ENCODE measurements at regions not wholly inside any gene's neighbourhood (a gene's known extent, or its start where the extent isn't known, plus 50 kb on each side); places are given as distances from the start of the nearest gene placed in this dataset.
"Not testable (repeated sequence)": the region's sequence is repeated elsewhere in the genome, so short reads cannot be mapped to it uniquely, and the experiment has no call there.

- DNase-seq (ENCODE audit: low read depth in 2 of 2): no peak
Measured at GRCh38 chr7:55261386-55261770, 103.8 kb upstream of the LANCL2 start.

GRCh38 chr7:55265328-55265727, 99.8 kb upstream of the LANCL2 start:
- DNase-seq (ENCODE audit: low read depth in 2 of 2): not testable (repeated sequence)

GRCh38 chr7:55265836-55266642, 99.1 kb upstream of the LANCL2 start:
- DNase-seq (ENCODE audit: low read depth in 2 of 2): no peak

GRCh38 chr7:55271069-55271626, 94.0 kb upstream of the LANCL2 start:
- no peak for DNase-seq (ENCODE audit: low read depth in 2 of 2)

- no peak for DNase-seq (ENCODE audit: low read depth in 2 of 2)
Measured at GRCh38 chr7:55271661-55272060, 93.5 kb upstream of the LANCL2 start.

GRCh38 chr7:55272328-55272727, 92.8 kb upstream of the LANCL2 start:
- no peak for DNase-seq (ENCODE audit: low read depth in 2 of 2)

- DNase-seq (ENCODE audit: low read depth in 2 of 2): no peak
Measured at GRCh38 chr7:55273186-55273980, 91.8 kb upstream of the LANCL2 start.

- no peak for DNase-seq (ENCODE audit: low read depth in 2 of 2)
Measured at GRCh38 chr7:55274156-55274555, 91.0 kb upstream of the LANCL2 start.

- DNase-seq (ENCODE audit: low read depth in 2 of 2): no peak
Measured at GRCh38 chr7:55275291-55276200, 89.6 kb upstream of the LANCL2 start.

- no peak for DNase-seq (ENCODE audit: low read depth in 2 of 2)
Measured at GRCh38 chr7:55276572-55277295, 88.4 kb upstream of the LANCL2 start.

- no peak for DNase-seq (ENCODE audit: low read depth in 2 of 2)
Measured at GRCh38 chr7:55277916-55278315, 87.2 kb upstream of the LANCL2 start.

- DNase-seq (ENCODE audit: low read depth in 2 of 2): no peak
Measured at GRCh38 chr7:55278321-55278720, 86.8 kb upstream of the LANCL2 start.

- DNase-seq (ENCODE audit: low read depth in 2 of 2): no peak
Measured at GRCh38 chr7:55279080-55279845, 85.9 kb upstream of the LANCL2 start.

GRCh38 chr7:55280031-55280454, 85.1 kb upstream of the LANCL2 start:
- peak; percentile 54 to 73 for DNase-seq (ENCODE audit: low read depth in 2 of 2)

- DNase-seq (ENCODE audit: low read depth in 2 of 2): no peak
Measured at GRCh38 chr7:55285665-55286064, 79.5 kb upstream of the LANCL2 start.

- no peak for DNase-seq (ENCODE audit: low read depth in 2 of 2)
Measured at GRCh38 chr7:55286666-55287065, 78.5 kb upstream of the LANCL2 start.

- DNase-seq (ENCODE audit: low read depth in 2 of 2): no peak
Measured at GRCh38 chr7:55288070-55288824, 76.9 kb upstream of the LANCL2 start.

GRCh38 chr7:55296070-55296469, 69.1 kb upstream of the LANCL2 start:
- no peak for DNase-seq (ENCODE audit: low read depth in 2 of 2)

- DNase-seq (ENCODE audit: low read depth in 2 of 2): no peak
Measured at GRCh38 chr7:55299273-55299967, 65.7 kb upstream of the LANCL2 start.

All from dermis microvascular lymphatic vessel endothelial cell (primary cell).